ENCODE measurements at regions not wholly inside any gene's neighbourhood (a gene's known extent, or its start where the extent isn't known, plus 50 kb on each side); places are given as distances from the start of the nearest gene placed in this dataset.

DNA sequence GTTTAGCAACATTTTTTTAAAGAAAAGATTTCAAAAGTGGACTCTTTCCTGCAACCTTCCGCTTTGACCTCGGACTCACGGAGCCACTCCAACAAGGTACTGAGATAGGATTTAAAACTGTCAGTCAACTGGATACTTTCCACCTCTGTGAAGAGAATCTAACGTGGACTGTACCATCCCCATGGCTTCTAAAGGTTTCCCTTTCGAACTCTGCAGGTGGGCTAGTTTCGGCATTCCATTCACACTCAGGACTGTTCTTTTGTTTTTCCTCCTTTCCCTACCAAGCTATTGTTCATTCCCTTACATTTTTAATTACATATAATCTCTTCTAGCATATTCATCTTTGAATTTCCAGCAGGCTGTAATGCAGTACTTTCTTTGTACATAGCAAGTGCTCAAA, 88.5 kb upstream of the AKIP1 start:
- Histone ChIP-seq H3K79me2 (peaks cover 14% of the 10 kb centered on the region), H3K27me3 (no peaks in the 10 kb centered on the region), H3K4me1 (ENCODE audit: insufficient read depth) (peaks cover 14% of the 10 kb centered on the region), H3K4me3 (no peak overlapping the region), H3K27ac (no peak overlapping the region), H2AFZ (no peak overlapping the region), H4K20me1 (ENCODE audit: insufficient read depth, poor library complexity, severe bottlenecking) (no peaks in the 10 kb centered on the region), H3K4me2 (no peak overlapping the region), H3K9me3 (ENCODE audit: low read depth) (no peaks in the 10 kb centered on the region), H3K9me2 (replicated peaks; ENCODE audit: insufficient read depth) (no peaks in the 10 kb centered on the region), H3K36me3 (replicated peaks; ENCODE audit: insufficient read depth, low read depth) (no peaks in the 10 kb centered on the region)
- no peak for TF ChIP-seq EZH2phosphoT487 (IDR thresholded peaks at IDR 0.05; ENCODE audit: low read depth, severe bottlenecking, unreplicated experiment)
- no peak for TF ChIP-seq CTCF (IDR thresholded peaks at IDR 0.05; ENCODE audit: poor library complexity)
- TF ChIP-seq EZH2 (IDR thresholded peaks at IDR 0.05; ENCODE audit: borderline replicate concordance) = no peak
- 75% methylated on average over 6 of the region's 6 CpGs for WGBS (ENCODE audit: low lambda C conversion rate, missing lambda C conversion rate)
- no peak for DNase-seq (ENCODE audit: low spot score)

DNA sequence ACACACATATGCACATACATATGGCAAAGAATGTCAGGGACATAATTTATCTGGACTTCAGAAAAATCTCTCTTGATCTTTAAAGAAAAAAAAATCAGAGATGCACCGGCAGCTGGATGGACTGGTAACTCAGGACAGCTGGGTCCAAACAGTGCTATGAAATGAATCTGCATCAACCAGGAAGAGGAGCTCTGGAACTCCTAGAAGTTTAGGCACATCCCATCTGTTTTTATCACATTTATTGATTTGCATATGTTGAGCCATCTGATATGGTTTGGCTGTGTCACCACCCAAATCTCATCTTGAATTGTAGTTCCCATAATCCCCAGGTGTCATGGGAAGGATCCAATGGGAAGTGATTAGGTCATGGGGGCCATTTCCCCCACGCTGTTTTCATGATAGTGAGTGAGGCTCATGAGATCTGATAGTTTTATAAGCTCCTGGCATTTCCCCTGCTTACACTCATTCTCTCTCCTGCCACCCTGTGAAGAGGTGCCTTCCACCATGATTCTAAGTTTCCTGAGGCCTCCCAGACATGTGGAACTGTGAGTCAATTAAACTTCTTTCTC, 87.7 kb upstream of the AKIP1 start:
- Histone ChIP-seq H4K20me1 (ENCODE audit: insufficient read depth, poor library complexity, severe bottlenecking) (no peaks in the 10 kb centered on the region), H3K9me2 (replicated peaks; ENCODE audit: insufficient read depth) (no peaks in the 10 kb centered on the region), H3K4me3 (no peak overlapping the region), H2AFZ (no peak overlapping the region), H3K27ac (no peak overlapping the region), H3K4me1 (ENCODE audit: insufficient read depth) (peaks cover 14% of the 10 kb centered on the region), H3K4me2 (no peak overlapping the region), H3K79me2 (peaks cover 15% of the 10 kb centered on the region), H3K36me3 (replicated peaks; ENCODE audit: insufficient read depth, low read depth) (no peaks in the 10 kb centered on the region), H3K9me3 (ENCODE audit: low read depth) (no peaks in the 10 kb centered on the region), H3K27me3 (no peaks in the 10 kb centered on the region)
- TF ChIP-seq EZH2 (IDR thresholded peaks at IDR 0.05; ENCODE audit: borderline replicate concordance) (no peak), CTCF (IDR thresholded peaks at IDR 0.05; ENCODE audit: poor library complexity) (no peak), EZH2phosphoT487 (IDR thresholded peaks at IDR 0.05; ENCODE audit: low read depth, severe bottlenecking, unreplicated experiment) (no peak)
- WGBS (ENCODE audit: low lambda C conversion rate, missing lambda C conversion rate) = 91% methylated on average over 2 of the region's 2 CpGs
- no peak for DNase-seq (ENCODE audit: low spot score)

DNA sequence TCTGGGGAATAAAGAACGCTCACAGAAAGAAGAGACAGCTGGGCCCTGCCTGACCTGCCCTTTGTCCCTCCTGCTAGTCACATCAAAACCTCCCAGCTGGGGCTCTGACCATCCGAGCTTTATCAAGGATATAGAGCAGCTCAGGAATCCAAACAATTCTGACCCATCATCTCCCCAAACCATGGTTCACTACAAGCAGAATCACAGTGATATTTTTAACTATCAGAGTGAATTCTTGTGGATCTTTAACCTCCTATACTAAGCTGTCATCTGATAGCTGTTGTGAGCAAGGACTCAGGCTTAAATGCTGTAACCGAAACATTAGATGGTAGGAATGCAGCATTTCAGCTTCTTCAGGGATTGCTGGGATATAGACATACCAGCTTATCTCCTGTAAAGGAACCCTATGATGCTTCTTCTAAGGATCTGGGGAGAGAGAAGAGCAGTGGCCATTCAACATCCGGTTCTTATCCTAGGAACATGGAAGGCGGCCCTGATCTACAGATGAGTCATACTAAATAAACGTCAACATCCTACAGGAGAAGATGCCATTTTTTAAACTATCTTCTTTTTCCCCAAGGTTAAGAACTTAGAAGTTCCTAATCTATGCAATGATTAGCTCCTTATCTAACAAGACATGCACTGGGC, 84.7 kb upstream of the AKIP1 start:
- Histone ChIP-seq H4K20me1 (ENCODE audit: insufficient read depth, poor library complexity, severe bottlenecking) (no peaks in the 10 kb centered on the region), H3K79me2 (peaks cover 14% of the 10 kb centered on the region), H3K4me2 (peak overlapping the region; percentile 21), H3K9me3 (ENCODE audit: low read depth) (no peaks in the 10 kb centered on the region), H3K9me2 (replicated peaks; ENCODE audit: insufficient read depth) (no peaks in the 10 kb centered on the region), H2AFZ (no peak overlapping the region), H3K4me1 (ENCODE audit: insufficient read depth) (peaks cover 14% of the 10 kb centered on the region), H3K36me3 (replicated peaks; ENCODE audit: insufficient read depth, low read depth) (no peaks in the 10 kb centered on the region), H3K27me3 (no peaks in the 10 kb centered on the region), H3K27ac (peak overlapping the region; percentile 67), H3K4me3 (no peak overlapping the region)
- no peak for TF ChIP-seq CTCF (IDR thresholded peaks at IDR 0.05; ENCODE audit: poor library complexity)
- TF ChIP-seq EZH2phosphoT487 (IDR thresholded peaks at IDR 0.05; ENCODE audit: low read depth, severe bottlenecking, unreplicated experiment) = no peak
- TF ChIP-seq EZH2 (IDR thresholded peaks at IDR 0.05; ENCODE audit: borderline replicate concordance) = no peak
- DNase-seq (ENCODE audit: low spot score) = peak; percentile 45
- WGBS (ENCODE audit: low lambda C conversion rate, missing lambda C conversion rate) = 42% methylated on average over 6 of the region's 6 CpGs

Data from hepatocyte (in vitro differentiated cells).